Left colon (tissue), 2 donors: ENCODE measurements at regions not wholly inside any gene's neighbourhood (a gene's known extent, or its start where the extent isn't known, plus 50 kb on each side); places are given as distances from the start of the nearest gene placed in this dataset.

ENCODE experiments used
- ATAC-seq: fragments of 200-7000 bp; cut with Tn5 transposase; one replicate; pipeline ENCODE4 v1.9.1; 2020; ENCODE audit warnings: mild to moderate bottlenecking, moderate library complexity
- DNase-seq, 2 donors: peaks; one replicate each; pipeline ENCODE4 v3.0.0-alpha.2; 2020
- intact Hi-C, 2 donors: fragments of 100-400 bp; cut with DNase I in 1 of 2; cut with micrococcal nuclease in 1 of 2; formaldehyde crosslinking; loops; one replicate each; pipeline versions ENCODE4 v1.11.2 to v1.14.0; 2022; cut with DNase I, micrococcal nuclease
- donor health status: DM: no; HTN: no; CAD: no.
- donor health status: DM: yes; HTN: yes; CAD: no.

- DNase-seq: no peak
- no peak for ATAC-seq
- intact Hi-C loops: no loop called here
Observed at GRCh38 chr20:11391591-11391990, 526.1 kb upstream of the BTBD3 start.

- intact Hi-C loops: no loop called here
- DNase-seq (no peak), ATAC-seq (no peak)
Observed at GRCh38 chr20:11394145-11394833, 523.4 kb upstream of the BTBD3 start.

- intact Hi-C loops: no loop called here
- ATAC-seq (no peak), DNase-seq (no peak)
Observed at GRCh38 chr20:11395581-11395980, 522.1 kb upstream of the BTBD3 start.

GRCh38 chr20:11401988-11402387 is 515.7 kb upstream of the BTBD3 start:
- DNase-seq: no peak
- no peak for ATAC-seq
- intact Hi-C loops: no loop called here

GRCh38 chr20:11403711-11404110 is 514.0 kb upstream of the BTBD3 start:
- intact Hi-C loops: no loop called here

GRCh38 chr20:11406877-11407276 is 510.8 kb upstream of the BTBD3 start:
- intact Hi-C loops: no loop called here
- ATAC-seq (no peak), DNase-seq (no peak)

More at GRCh38 chr20:11403711-11404110, 514.0 kb upstream of the BTBD3 start:
- DNase-seq: no peak
- no peak for ATAC-seq

- DNase-seq: no peak
- no peak for ATAC-seq
- intact Hi-C loops: no loop called here
Observed at GRCh38 chr20:11409561-11409960, 508.1 kb upstream of the BTBD3 start.

GRCh38 chr20:11411765-11412164 is 505.9 kb upstream of the BTBD3 start:
- no peak for ATAC-seq
- intact Hi-C loops: no loop called here
- no peak for DNase-seq

GRCh38 chr20:11426948-11427347 is 490.7 kb upstream of the BTBD3 start:
- no peak for DNase-seq
- intact Hi-C loops: no loop called here
- no peak for ATAC-seq

- intact Hi-C loops: no loop called here
- ATAC-seq: no peak
- DNase-seq: no peak
Observed at GRCh38 chr20:11429168-11429567, 488.5 kb upstream of the BTBD3 start.

- DNase-seq (no peak), ATAC-seq (no peak)
- intact Hi-C loops: no loop called here
Observed at GRCh38 chr20:11429889-11430519, 487.7 kb upstream of the BTBD3 start.

- ATAC-seq: no peak
- DNase-seq: no peak
- intact Hi-C loops: no loop called here
Observed at GRCh38 chr20:11430652-11431051, 487.0 kb upstream of the BTBD3 start.

GRCh38 chr20:11431621-11432020 is 486.1 kb upstream of the BTBD3 start:
- ATAC-seq (no peak), DNase-seq (no peak)
- intact Hi-C loops: no loop called here

- DNase-seq: no peak
- ATAC-seq: no peak
- intact Hi-C loops: no loop called here
Observed at GRCh38 chr20:11432407-11432806, 485.3 kb upstream of the BTBD3 start.

- DNase-seq: no peak
- intact Hi-C loops: no loop called here
- ATAC-seq: no peak
Observed at GRCh38 chr20:11436113-11436905, 481.4 kb upstream of the BTBD3 start.

GRCh38 chr20:11437090-11437489 is 480.6 kb upstream of the BTBD3 start:
- DNase-seq (no peak), ATAC-seq (no peak)
- intact Hi-C loops: no loop called here

- intact Hi-C loops: no loop called here
- DNase-seq (no peak), ATAC-seq (no peak)
Observed at GRCh38 chr20:11437611-11438380, 479.9 kb upstream of the BTBD3 start.

- ATAC-seq (no peak), DNase-seq (no peak)
- intact Hi-C loops: no loop called here
Observed at GRCh38 chr20:11438412-11438811, 479.3 kb upstream of the BTBD3 start.

- intact Hi-C loops: no loop called here
- ATAC-seq: no peak
Observed at GRCh38 chr20:11443382-11444119, 474.1 kb upstream of the BTBD3 start.

More at GRCh38 chr20:11443382-11444119, 474.1 kb upstream of the BTBD3 start:
- no peak for DNase-seq
